D721Med (cell line): ENCODE measurements at regions not wholly inside any gene's neighbourhood (a gene's known extent, or its start where the extent isn't known, plus 50 kb on each side); places are given as distances from the start of the nearest gene placed in this dataset.

Experiments
- DNase-seq: peaks from one replicate; pipeline ENCODE4 v3.0.0; 2011; ENCODE audit warnings: low spot score; ENCODE audit not compliant: insufficient read length
- FAIRE-seq: peaks from 2 replicates; lab custom pipeline; 2011; peaks lifted over from hg19 to GRCh38; lab: Jason Lieb, UNC
- TF ChIP-seq, protein P1 (sequence below): IDR thresholded peaks from 2 replicates; pipeline ENCODE4 v1.5.1; 2012; ENCODE audit warnings: mild to moderate bottlenecking, control low read depth; ENCODE audit not compliant: insufficient read depth; ENCODE audit errors: missing control alignments

GRCh38 chr18:60739212-60739611 is 366.6 kb upstream of the MC4R start:
- TF ChIP-seq, protein P1, sequence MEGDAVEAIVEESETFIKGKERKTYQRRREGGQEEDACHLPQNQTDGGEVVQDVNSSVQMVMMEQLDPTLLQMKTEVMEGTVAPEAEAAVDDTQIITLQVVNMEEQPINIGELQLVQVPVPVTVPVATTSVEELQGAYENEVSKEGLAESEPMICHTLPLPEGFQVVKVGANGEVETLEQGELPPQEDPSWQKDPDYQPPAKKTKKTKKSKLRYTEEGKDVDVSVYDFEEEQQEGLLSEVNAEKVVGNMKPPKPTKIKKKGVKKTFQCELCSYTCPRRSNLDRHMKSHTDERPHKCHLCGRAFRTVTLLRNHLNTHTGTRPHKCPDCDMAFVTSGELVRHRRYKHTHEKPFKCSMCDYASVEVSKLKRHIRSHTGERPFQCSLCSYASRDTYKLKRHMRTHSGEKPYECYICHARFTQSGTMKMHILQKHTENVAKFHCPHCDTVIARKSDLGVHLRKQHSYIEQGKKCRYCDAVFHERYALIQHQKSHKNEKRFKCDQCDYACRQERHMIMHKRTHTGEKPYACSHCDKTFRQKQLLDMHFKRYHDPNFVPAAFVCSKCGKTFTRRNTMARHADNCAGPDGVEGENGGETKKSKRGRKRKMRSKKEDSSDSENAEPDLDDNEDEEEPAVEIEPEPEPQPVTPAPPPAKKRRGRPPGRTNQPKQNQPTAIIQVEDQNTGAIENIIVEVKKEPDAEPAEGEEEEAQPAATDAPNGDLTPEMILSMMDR: no peak
- FAIRE-seq (no peak), DNase-seq (no peak)

- DNase-seq (no peak), FAIRE-seq (no peak)
- TF ChIP-seq, protein P1: no peak
These were observed 367.7 kb upstream of the MC4R start for GRCh38 chr18:60740313-60740712.

DNA sequence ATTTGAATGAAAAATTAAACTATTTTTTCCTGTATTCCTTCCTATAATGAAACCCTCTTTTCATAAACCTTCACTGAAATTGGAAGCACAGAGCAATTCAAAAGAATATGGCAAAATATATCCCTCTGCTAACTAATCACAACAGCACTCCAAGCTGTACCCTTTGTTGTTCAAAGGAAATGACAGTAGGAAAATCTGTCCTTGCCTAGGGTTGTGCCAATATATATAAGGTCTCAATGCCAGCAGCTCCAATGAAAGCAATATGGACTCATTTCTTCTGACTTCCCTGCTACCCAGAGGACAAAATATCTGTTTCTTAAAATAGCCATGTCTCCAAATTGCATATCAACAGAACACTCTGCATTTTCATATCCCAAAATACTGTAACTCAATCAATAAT is 373.9 kb upstream of the MC4R start:
- TF ChIP-seq, protein P1: no peak
- FAIRE-seq: no peak
- DNase-seq: no peak

- no peak for DNase-seq
- peak; percentile 97 for FAIRE-seq
- TF ChIP-seq, protein P1: no peak
These were observed 374.3 kb upstream of the MC4R start for GRCh38 chr18:60746919-60747318.

GRCh38 chr18:60753753-60754152 is 381.2 kb upstream of the MC4R start:
- TF ChIP-seq, protein P1: no peak
- no peak for FAIRE-seq

DNA sequence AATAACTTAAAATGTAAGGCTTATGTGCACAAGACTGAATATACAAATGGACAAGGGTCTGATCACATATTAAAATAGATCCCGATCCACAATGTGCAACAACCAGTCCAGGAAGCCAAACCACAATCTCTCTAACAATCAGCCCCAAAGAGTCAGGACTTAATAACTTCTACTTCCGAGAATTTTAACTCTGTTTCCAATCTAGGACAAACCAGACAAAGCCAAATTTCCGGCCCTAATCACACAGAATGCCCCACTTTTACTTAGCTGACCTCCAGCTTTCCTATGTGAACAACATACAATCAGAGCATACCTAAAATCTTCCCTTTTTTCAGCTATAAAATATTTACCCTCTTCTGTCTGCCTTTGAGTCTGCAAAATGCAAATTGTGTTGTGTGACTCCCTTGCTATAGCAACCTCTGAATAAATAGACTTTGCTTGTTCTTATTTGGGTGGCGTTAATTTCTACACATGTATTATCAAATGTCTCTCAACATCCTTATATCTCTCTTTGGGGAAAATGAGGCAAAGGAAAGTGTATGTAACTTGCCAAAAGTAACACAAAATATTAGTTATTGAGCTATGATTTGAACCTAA is 381.9 kb upstream of the MC4R start:
- TF ChIP-seq, protein P1: no peak
- FAIRE-seq (no peak), DNase-seq (no peak)

More at GRCh38 chr18:60753753-60754152, 381.2 kb upstream of the MC4R start:
- no peak for DNase-seq

DNA sequence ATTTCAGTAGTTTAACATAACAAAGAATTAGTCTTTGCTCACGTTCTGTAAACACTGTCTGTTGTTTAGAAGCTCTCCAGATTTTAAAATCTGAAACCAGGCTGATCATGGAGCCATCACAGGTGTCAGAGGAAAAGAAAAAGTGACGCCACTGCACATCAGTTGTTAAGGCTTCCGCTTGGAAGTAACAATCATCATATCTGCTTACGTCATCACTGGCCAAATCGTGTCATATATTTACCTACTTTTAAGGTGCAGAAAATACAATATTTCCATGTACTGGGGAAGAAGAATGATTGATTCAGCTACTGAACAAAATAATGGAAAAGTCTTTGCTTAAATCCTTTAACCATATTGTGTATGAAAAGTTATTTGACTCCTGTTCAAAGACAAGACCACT is 382.6 kb upstream of the MC4R start:
- FAIRE-seq: peak; percentile 99
- no peak for DNase-seq

More for the DNA sequence above, 382.6 kb upstream of the MC4R start:
- TF ChIP-seq, protein P1: no peak
